GM18868 (cell line): ENCODE measurements at regions not wholly inside any gene's neighbourhood (a gene's known extent, or its start where the extent isn't known, plus 50 kb on each side); places are given as distances from the start of the nearest gene placed in this dataset.

Experiments
- ATAC-seq: cut with Tn5 transposase; IDR thresholded peaks from one replicate; pipeline ENCODE4 v1.9.1; 2021; ENCODE audit warnings: mild to moderate bottlenecking, moderate library complexity; ENCODE audit not compliant: unreplicated experiment

- no peak for ATAC-seq
Observed at GRCh38 chrX:5549512-5549911, 679.2 kb downstream of the NLGN4X start.

DNA sequence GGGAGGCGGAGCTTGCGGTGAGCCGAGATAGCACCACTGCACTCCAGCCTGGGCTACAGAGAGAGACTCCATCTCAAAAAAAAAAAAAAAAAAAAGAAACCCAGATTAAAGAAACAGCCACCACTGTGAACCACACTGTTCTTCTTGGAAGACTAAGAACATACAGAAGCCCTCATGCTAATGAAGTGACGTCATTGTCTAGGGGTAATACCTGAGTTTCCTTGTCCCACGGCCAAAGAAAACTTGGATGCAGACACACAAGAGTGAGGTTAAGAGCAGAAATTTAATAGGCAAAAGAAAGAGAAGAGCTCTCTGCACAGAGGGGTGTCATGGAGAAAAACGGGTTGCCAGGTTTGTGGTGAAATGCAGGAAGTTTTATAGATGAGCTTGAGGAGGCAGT is 691.6 kb downstream of the NLGN4X start:
- ATAC-seq, result no peak

GRCh38 chrX:5536261-5536660 is 692.4 kb downstream of the NLGN4X start:
- ATAC-seq, result no peak

- ATAC-seq, result no peak
Observed at GRCh38 chrX:5528057-5528456, 700.6 kb downstream of the NLGN4X start.

DNA sequence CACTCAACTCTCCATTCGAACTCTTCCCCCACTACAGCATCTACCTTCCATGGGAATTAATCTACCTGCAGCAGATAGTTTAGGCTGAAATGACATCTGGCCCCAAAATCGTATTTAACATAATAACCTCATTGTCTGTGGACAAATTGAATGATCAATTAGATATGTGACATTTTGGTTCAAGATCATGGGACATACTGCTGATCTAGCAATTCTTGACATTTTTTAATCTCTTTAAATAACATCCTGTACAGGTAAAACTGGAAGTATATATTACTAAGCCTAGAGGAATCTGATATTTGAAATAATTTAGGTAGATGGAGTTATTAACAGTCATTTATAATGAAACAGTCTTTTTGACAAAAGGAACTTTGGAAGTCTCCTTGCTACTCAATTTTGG is 702.5 kb downstream of the NLGN4X start:
- ATAC-seq, result no peak

- no peak for ATAC-seq
Observed at GRCh38 chrX:5490786-5491563, 737.7 kb downstream of the NLGN4X start.

DNA sequence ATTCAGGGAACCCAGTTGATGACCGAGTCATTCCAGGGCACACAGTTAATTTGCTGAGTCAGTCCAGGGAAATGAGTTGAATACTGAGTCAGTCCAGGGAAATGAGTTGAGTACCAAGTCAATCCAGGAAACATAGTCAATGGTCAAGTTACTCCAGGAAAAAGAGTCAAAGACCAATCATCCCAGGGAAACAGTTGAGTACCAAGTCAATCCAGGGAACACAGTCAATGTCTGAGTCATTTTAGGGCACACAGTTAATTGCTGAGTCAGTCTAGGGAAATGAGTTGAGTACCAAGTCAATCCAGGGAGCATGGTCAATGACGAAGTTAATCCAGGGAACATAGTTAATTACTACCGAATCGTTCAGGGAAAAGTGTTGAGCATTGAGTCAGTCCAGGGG is 754.4 kb downstream of the NLGN4X start:
- no peak for ATAC-seq

DNA sequence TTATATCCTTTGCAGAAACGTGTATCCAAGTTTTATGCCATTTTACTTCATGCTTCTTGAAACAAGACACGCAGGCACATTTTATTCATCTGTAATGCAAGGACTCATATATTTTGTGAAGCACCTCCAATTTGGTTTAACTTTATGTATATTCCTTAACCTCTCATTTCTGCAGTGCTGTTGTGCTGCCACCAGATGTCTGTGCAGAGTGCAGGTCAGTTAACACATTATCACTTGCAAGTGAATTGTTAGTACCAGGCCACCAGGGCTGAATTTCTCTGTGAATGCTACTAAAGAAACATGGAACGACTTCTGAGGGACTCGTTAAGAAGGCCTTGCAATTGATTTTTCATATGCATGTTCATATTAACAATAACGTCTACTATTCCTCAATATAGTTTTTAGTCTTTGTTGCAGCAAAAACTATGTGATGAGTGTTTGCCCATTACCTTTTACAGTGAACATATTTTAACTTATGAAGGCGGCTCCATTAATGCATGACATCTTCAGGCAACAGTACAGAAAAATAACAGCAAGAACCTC is 770.3 kb downstream of the NLGN4X start:
- ATAC-seq, result no peak

GRCh38 chrX:5449323-5449722 is 779.3 kb downstream of the NLGN4X start:
- no peak for ATAC-seq

GRCh38 chrX:5431823-5432222 is 796.8 kb downstream of the NLGN4X start:
- no peak for ATAC-seq

GRCh38 chrX:5425119-5425518 is 803.5 kb downstream of the NLGN4X start:
- no peak for ATAC-seq

- ATAC-seq, result no peak
Observed at GRCh38 chrX:5417381-5417780, 811.3 kb downstream of the NLGN4X start.

- ATAC-seq, result no peak
Observed at GRCh38 chrX:5415738-5416137, 812.9 kb downstream of the NLGN4X start.

GRCh38 chrX:5409106-5409505 is 819.6 kb downstream of the NLGN4X start:
- ATAC-seq, result no peak

GRCh38 chrX:5402461-5402860 is 826.2 kb downstream of the NLGN4X start:
- ATAC-seq, result no peak

GRCh38 chrX:5399403-5399802 is 829.3 kb downstream of the NLGN4X start:
- no peak for ATAC-seq

GRCh38 chrX:5397409-5397808 is 831.3 kb downstream of the NLGN4X start:
- ATAC-seq, result no peak

- no peak for ATAC-seq
Observed at GRCh38 chrX:5390376-5390775, 838.3 kb downstream of the NLGN4X start.

GRCh38 chrX:5388087-5388486 is 840.6 kb downstream of the NLGN4X start:
- peak; percentile 47 for ATAC-seq

GRCh38 chrX:5380426-5380825 is 848.2 kb downstream of the NLGN4X start:
- ATAC-seq, result no peak

GRCh38 chrX:5341902-5342301 is 886.8 kb downstream of the NLGN4X start:
- ATAC-seq, result no peak

GRCh38 chrX:5337160-5337559 is 891.5 kb downstream of the NLGN4X start:
- no peak for ATAC-seq

DNA sequence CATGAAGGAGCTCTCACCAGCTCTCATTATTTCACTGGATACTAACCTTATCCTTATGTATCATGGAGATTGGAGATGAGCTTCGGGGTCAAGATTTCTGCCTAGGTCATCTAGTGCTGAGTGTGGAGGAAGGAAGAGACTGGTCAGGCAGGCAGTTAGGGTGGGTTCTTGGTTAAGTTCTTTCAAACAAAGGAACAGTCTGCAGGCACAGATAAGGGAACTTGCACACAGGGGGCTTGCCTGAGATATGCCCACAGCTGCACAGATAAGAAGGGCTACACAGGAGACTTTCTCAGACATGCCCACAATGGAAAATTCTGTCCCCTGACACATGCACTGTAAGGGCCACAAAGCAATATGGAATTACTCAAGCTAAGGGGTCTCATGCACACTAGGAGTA is 904.1 kb downstream of the NLGN4X start:
- no peak for ATAC-seq
